GM23338 (cell line): ENCODE measurements at regions not wholly inside any gene's neighbourhood (a gene's known extent, or its start where the extent isn't known, plus 50 kb on each side); places are given as distances from the start of the nearest gene placed in this dataset.

Experiments used
- ATAC-seq: fragments of 200-7000 bp; cut with Tn5 transposase; 3 replicates; pipeline ENCODE4 v1.9.1; 2020
- DNase-seq: peaks from one replicate; pipeline ENCODE4 v3.0.0-alpha.2; 2015; ENCODE audit warnings: low spot score
- H2AFZ ChIP-seq: fragments of 200-600 bp; sonication (generic); 2 replicates; pipeline ENCODE4 v1.8.0; 2016; ENCODE audit warnings: antibody characterized with exemption, mild to moderate bottlenecking, moderate library complexity
- H3F3A ChIP-seq: fragments of 200-600 bp; sonication (generic); replicated peaks from 2 replicates; pipeline ENCODE4 v1.8.0; 2017; ENCODE audit warnings: antibody characterized with exemption, mixed run types, low read depth
- H3K27ac ChIP-seq: fragments of 200-600 bp; sonication (generic); 2 replicates; pipeline ENCODE4 v1.6.1; 2016; ENCODE audit warnings: low read depth
- H3K27me3 ChIP-seq: fragments of 200-600 bp; sonication (generic); 2 replicates; pipeline ENCODE4 v1.8.0; 2016; ENCODE audit warnings: mild to moderate bottlenecking, mixed run types, moderate library complexity; ENCODE audit not compliant: insufficient read depth
- H3K36me3 ChIP-seq: fragments of 200-600 bp; sonication (generic); 2 replicates; pipeline ENCODE4 v1.8.0; 2016; ENCODE audit warnings: mild to moderate bottlenecking; ENCODE audit not compliant: insufficient read depth
- H3K4me1 ChIP-seq: fragments of 200-600 bp; sonication (generic); 2 replicates; pipeline ENCODE4 v1.8.0; 2016; ENCODE audit warnings: mild to moderate bottlenecking, moderate library complexity; ENCODE audit not compliant: insufficient read depth
- H3K4me2 ChIP-seq: fragments of 200-600 bp; sonication (generic); 2 replicates; pipeline ENCODE4 v1.7.1; 2017; ENCODE audit warnings: mixed run types
- H3K4me3 ChIP-seq: fragments of 200-600 bp; sonication (generic); 2 replicates; pipeline ENCODE4 v1.6.1; 2016; ENCODE audit warnings: mixed run types
- H3K79me2 ChIP-seq: fragments of 200-600 bp; sonication (generic); replicated peaks from 2 replicates; pipeline ENCODE4 v1.8.0; 2017; ENCODE audit warnings: mild to moderate bottlenecking; ENCODE audit not compliant: insufficient read depth
- H3K9me2 ChIP-seq: fragments of 200-600 bp; sonication (generic); 2 replicates; pipeline ENCODE4 v1.8.0; 2017; ENCODE audit not compliant: insufficient read depth
- H4K20me1 ChIP-seq: fragments of 200-600 bp; sonication (generic); replicated peaks from 2 replicates; pipeline ENCODE4 v1.8.0; 2017; ENCODE audit warnings: mild to moderate bottlenecking; ENCODE audit not compliant: insufficient read depth
- H3K27ac Mint-ChIP-seq: 2 replicates; pipeline ENCODE4 v1.8.0; 2020; ENCODE audit warnings: inconsistent platforms, mild to moderate bottlenecking, moderate library complexity, mixed read lengths
- H3K27me3 Mint-ChIP-seq: 3 replicates; pipeline ENCODE4 v1.8.0; 2022; ENCODE audit warnings: low read depth, mild to moderate bottlenecking, moderate library complexity, mixed read lengths, inconsistent platforms; ENCODE audit not compliant: insufficient read depth, poor library complexity
- H3K36me3 Mint-ChIP-seq: 3 replicates; pipeline ENCODE4 v1.8.0; 2021; ENCODE audit warnings: low read depth, mild to moderate bottlenecking, inconsistent platforms, moderate library complexity, mixed read lengths
- H3K4me1 Mint-ChIP-seq: 3 replicates; pipeline ENCODE4 v1.8.0; 2020; ENCODE audit warnings: mild to moderate bottlenecking, inconsistent platforms, mixed read lengths
- H3K4me3 Mint-ChIP-seq: 3 replicates; pipeline ENCODE4 v1.8.0; 2021; ENCODE audit warnings: moderate library complexity, mild to moderate bottlenecking, inconsistent platforms, mixed read lengths
- H3K9me3 Mint-ChIP-seq: 3 replicates; pipeline ENCODE4 v1.8.0; 2020; ENCODE audit warnings: moderate library complexity, mild to moderate bottlenecking, inconsistent platforms, mixed read lengths
- CREB1 ChIP-seq: fragments of 250-450 bp; sonication (Bioruptor Pico); IDR thresholded peaks from 2 replicates; pipeline ENCODE4 v1.5.0; 2020; ENCODE audit warnings: low read depth, mild to moderate bottlenecking, moderate library complexity
- EZH2 ChIP-seq: fragments of 200-600 bp; sonication (generic); IDR thresholded peaks from one replicate; pipeline ENCODE4 v1.8.0; 2017; ENCODE audit warnings: antibody characterized with exemption, mild to moderate bottlenecking, low read depth; ENCODE audit not compliant: unreplicated experiment
- EZH2phosphoT487 ChIP-seq: fragments of 200-600 bp; sonication (generic); IDR thresholded peaks from one replicate; pipeline ENCODE4 v1.8.1; 2018; ENCODE audit warnings: antibody characterized with exemption; ENCODE audit not compliant: unreplicated experiment
- JUNB ChIP-seq: IDR thresholded peaks from one replicate; pipeline ENCODE4 v1.6.1; 2016; ENCODE audit warnings: antibody characterized with exemption; ENCODE audit not compliant: unreplicated experiment
- NANOG ChIP-seq: IDR thresholded peaks from 2 replicates; pipeline ENCODE4 v1.6.1; 2016; ENCODE audit warnings: antibody characterized with exemption, borderline replicate concordance
- POLR2AphosphoS5 ChIP-seq: IDR thresholded peaks from 2 replicates; pipeline ENCODE4 v1.6.1; 2016; ENCODE audit warnings: antibody characterized with exemption, low read depth
- STAT1 ChIP-seq: IDR thresholded peaks from one replicate; pipeline ENCODE4 v1.6.1; 2016; ENCODE audit warnings: antibody characterized with exemption; ENCODE audit not compliant: unreplicated experiment
- ZNF114 ChIP-seq: fragments of 250-450 bp; sonication (Bioruptor Pico); IDR thresholded peaks from 2 replicates; pipeline ENCODE4 v1.5.0; 2020; ENCODE audit warnings: mild to moderate bottlenecking, moderate library complexity
- ZNF331 ChIP-seq: fragments of 250-450 bp; sonication (Bioruptor Pico); IDR thresholded peaks from 2 replicates; pipeline ENCODE4 v1.5.0; 2020; ENCODE audit warnings: low read depth, mild to moderate bottlenecking, moderate library complexity
- TF ChIP-seq, protein P1 (sequence below): IDR thresholded peaks from 2 replicates; pipeline ENCODE4 v1.6.1; 2016; ENCODE audit warnings: antibody characterized with exemption
- TF ChIP-seq, protein P2 (sequence below), 2 experiments: fragments of 200-600 bp in 1 of 2; sonication (generic) in 1 of 2; conservative IDR thresholded peaks; 2 replicates each; pipeline versions ENCODE4 v1.5.1 to v1.6.1; 2016 to 2017; ENCODE audit warnings: antibody characterized with exemption in 2 of 2, low read depth in 2 of 2, mild to moderate bottlenecking in 2 of 2, moderate library complexity in 1 of 2
- TF ChIP-seq, protein P3 (sequence below): IDR thresholded peaks from one replicate; pipeline ENCODE4 v1.6.1; 2018; ENCODE audit warnings: antibody characterized with exemption; ENCODE audit not compliant: unreplicated experiment
- TF ChIP-seq, protein P4 (sequence below): fragments of 250-450 bp; sonication (Bioruptor Pico); IDR thresholded peaks from 2 replicates; pipeline ENCODE4 v1.5.0; 2020; ENCODE audit warnings: mild to moderate bottlenecking, moderate library complexity

DNA sequence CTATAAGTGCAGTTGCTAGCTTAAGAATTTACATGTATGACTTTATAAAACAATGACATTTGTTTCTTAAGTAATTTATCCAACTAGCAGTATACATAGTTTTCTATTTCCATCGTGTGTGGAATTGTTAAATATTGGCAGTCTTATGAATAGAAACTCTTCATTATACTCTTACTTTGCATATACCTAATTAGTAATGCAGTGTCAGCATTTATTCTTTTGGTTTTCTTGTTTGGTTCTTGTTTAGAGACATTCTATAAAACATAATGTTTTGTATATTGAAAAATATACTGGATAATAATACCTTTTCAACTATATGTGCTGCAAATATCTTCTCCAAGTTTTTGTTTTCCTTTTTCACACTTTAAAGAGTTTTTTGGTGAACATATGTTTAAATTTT lies 760.2 kb downstream of the VGLL3 start:
- Histone ChIP-seq H3K4me1 (peaks cover 14% of the 10 kb centered on the region), H4K20me1 (no peaks in the 10 kb centered on the region), H3F3A (no peaks in the 10 kb centered on the region), H3K79me2 (no peaks in the 10 kb centered on the region), H3K4me3 (no peak overlapping the region), H3K36me3 (no peaks in the 10 kb centered on the region), H3K27me3 (no peaks in the 10 kb centered on the region), H3K27ac (no peak overlapping the region), H3K4me2 (no peak overlapping the region), H2AFZ (no peak overlapping the region), H3K9me2 (no peaks in the 10 kb centered on the region)
- no peaks in the 10 kb centered on the region for H3K9me3 Mint-ChIP-seq
- no peak overlapping the region for H3K27ac Mint-ChIP-seq
- no peaks in the 10 kb centered on the region for H3K27me3 Mint-ChIP-seq
- H3K4me1 Mint-ChIP-seq = peaks cover 23% of the 10 kb centered on the region
- no peak for ATAC-seq
- no peak for TF ChIP-seq NANOG
- TF ChIP-seq, protein P1, sequence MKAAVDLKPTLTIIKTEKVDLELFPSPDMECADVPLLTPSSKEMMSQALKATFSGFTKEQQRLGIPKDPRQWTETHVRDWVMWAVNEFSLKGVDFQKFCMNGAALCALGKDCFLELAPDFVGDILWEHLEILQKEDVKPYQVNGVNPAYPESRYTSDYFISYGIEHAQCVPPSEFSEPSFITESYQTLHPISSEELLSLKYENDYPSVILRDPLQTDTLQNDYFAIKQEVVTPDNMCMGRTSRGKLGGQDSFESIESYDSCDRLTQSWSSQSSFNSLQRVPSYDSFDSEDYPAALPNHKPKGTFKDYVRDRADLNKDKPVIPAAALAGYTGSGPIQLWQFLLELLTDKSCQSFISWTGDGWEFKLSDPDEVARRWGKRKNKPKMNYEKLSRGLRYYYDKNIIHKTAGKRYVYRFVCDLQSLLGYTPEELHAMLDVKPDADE = no peak
- TF ChIP-seq, protein P2, sequence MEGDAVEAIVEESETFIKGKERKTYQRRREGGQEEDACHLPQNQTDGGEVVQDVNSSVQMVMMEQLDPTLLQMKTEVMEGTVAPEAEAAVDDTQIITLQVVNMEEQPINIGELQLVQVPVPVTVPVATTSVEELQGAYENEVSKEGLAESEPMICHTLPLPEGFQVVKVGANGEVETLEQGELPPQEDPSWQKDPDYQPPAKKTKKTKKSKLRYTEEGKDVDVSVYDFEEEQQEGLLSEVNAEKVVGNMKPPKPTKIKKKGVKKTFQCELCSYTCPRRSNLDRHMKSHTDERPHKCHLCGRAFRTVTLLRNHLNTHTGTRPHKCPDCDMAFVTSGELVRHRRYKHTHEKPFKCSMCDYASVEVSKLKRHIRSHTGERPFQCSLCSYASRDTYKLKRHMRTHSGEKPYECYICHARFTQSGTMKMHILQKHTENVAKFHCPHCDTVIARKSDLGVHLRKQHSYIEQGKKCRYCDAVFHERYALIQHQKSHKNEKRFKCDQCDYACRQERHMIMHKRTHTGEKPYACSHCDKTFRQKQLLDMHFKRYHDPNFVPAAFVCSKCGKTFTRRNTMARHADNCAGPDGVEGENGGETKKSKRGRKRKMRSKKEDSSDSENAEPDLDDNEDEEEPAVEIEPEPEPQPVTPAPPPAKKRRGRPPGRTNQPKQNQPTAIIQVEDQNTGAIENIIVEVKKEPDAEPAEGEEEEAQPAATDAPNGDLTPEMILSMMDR (conservative IDR thresholded peaks at IDR 0.05; ENCODE audit: low read depth in 2 of 2) = no peak
- no peak for TF ChIP-seq ZNF331
- TF ChIP-seq ZNF114 = no peak
- TF ChIP-seq, protein P3, sequence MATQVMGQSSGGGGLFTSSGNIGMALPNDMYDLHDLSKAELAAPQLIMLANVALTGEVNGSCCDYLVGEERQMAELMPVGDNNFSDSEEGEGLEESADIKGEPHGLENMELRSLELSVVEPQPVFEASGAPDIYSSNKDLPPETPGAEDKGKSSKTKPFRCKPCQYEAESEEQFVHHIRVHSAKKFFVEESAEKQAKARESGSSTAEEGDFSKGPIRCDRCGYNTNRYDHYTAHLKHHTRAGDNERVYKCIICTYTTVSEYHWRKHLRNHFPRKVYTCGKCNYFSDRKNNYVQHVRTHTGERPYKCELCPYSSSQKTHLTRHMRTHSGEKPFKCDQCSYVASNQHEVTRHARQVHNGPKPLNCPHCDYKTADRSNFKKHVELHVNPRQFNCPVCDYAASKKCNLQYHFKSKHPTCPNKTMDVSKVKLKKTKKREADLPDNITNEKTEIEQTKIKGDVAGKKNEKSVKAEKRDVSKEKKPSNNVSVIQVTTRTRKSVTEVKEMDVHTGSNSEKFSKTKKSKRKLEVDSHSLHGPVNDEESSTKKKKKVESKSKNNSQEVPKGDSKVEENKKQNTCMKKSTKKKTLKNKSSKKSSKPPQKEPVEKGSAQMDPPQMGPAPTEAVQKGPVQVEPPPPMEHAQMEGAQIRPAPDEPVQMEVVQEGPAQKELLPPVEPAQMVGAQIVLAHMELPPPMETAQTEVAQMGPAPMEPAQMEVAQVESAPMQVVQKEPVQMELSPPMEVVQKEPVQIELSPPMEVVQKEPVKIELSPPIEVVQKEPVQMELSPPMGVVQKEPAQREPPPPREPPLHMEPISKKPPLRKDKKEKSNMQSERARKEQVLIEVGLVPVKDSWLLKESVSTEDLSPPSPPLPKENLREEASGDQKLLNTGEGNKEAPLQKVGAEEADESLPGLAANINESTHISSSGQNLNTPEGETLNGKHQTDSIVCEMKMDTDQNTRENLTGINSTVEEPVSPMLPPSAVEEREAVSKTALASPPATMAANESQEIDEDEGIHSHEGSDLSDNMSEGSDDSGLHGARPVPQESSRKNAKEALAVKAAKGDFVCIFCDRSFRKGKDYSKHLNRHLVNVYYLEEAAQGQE = no peak
- no peak for TF ChIP-seq STAT1
- no peak for TF ChIP-seq EZH2
- no peak for TF ChIP-seq CREB1
- TF ChIP-seq, protein P4, sequence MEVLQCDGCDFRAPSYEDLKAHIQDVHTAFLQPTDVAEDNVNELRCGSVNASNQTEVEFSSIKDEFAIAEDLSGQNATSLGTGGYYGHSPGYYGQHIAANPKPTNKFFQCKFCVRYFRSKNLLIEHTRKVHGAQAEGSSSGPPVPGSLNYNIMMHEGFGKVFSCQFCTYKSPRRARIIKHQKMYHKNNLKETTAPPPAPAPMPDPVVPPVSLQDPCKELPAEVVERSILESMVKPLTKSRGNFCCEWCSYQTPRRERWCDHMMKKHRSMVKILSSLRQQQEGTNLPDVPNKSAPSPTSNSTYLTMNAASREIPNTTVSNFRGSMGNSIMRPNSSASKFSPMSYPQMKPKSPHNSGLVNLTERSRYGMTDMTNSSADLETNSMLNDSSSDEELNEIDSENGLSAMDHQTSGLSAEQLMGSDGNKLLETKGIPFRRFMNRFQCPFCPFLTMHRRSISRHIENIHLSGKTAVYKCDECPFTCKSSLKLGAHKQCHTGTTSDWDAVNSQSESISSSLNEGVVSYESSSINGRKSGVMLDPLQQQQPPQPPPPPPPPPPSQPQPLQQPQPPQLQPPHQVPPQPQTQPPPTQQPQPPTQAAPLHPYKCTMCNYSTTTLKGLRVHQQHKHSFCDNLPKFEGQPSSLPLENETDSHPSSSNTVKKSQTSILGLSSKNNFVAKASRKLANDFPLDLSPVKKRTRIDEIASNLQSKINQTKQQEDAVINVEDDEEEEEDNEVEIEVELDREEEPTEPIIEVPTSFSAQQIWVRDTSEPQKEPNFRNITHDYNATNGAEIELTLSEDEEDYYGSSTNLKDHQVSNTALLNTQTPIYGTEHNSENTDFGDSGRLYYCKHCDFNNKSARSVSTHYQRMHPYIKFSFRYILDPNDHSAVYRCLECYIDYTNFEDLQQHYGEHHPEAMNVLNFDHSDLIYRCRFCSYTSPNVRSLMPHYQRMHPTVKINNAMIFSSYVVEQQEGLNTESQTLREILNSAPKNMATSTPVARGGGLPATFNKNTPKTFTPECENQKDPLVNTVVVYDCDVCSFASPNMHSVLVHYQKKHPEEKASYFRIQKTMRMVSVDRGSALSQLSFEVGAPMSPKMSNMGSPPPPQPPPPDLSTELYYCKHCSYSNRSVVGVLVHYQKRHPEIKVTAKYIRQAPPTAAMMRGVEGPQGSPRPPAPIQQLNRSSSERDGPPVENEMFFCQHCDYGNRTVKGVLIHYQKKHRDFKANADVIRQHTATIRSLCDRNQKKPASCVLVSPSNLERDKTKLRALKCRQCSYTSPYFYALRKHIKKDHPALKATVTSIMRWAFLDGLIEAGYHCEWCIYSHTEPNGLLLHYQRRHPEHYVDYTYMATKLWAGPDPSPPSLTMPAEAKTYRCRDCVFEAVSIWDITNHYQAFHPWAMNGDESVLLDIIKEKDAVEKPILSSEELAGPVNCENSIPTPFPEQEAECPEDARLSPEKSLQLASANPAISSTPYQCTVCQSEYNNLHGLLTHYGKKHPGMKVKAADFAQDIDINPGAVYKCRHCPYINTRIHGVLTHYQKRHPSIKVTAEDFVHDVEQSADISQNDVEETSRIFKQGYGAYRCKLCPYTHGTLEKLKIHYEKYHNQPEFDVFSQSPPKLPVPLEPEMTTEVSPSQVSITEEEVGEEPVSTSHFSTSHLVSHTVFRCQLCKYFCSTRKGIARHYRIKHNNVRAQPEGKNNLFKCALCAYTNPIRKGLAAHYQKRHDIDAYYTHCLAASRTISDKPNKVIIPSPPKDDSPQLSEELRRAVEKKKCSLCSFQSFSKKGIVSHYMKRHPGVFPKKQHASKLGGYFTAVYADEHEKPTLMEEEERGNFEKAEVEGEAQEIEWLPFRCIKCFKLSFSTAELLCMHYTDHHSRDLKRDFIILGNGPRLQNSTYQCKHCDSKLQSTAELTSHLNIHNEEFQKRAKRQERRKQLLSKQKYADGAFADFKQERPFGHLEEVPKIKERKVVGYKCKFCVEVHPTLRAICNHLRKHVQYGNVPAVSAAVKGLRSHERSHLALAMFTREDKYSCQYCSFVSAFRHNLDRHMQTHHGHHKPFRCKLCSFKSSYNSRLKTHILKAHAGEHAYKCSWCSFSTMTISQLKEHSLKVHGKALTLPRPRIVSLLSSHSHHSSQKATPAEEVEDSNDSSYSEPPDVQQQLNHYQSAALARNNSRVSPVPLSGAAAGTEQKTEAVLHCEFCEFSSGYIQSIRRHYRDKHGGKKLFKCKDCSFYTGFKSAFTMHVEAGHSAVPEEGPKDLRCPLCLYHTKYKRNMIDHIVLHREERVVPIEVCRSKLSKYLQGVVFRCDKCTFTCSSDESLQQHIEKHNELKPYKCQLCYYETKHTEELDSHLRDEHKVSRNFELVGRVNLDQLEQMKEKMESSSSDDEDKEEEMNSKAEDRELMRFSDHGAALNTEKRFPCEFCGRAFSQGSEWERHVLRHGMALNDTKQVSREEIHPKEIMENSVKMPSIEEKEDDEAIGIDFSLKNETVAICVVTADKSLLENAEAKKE (CRISPR knock-in tag) = no peak
- TF ChIP-seq EZH2phosphoT487 = no peak
- TF ChIP-seq POLR2AphosphoS5 = no peak
- no peak for TF ChIP-seq JUNB
- DNase-seq = no peak
- H3K36me3 Mint-ChIP-seq = no peaks in the 10 kb centered on the region
- H3K4me3 Mint-ChIP-seq = no peak overlapping the region
